Erythroblast (primary cell): ENCODE measurements at regions not wholly inside any gene's neighbourhood (a gene's known extent, or its start where the extent isn't known, plus 50 kb on each side); places are given as distances from the start of the nearest gene placed in this dataset.
"Not testable (repeated sequence)": the region's sequence is repeated elsewhere in the genome, so short reads cannot be mapped to it uniquely, and the experiment has no call there.

ENCODE experiments used
- DNase-seq, 2 experiments: peaks; one replicate each; lab custom pipeline; 2025; lab: John Stamatoyannopoulos, UW
- GATA1 ChIP-seq: IDR thresholded peaks from 2 replicates; pipeline ENCODE4 v1.6.1; 2011; ENCODE audit warnings: low read depth, mild to moderate bottlenecking, control low read depth, low read length, moderate library complexity
- POLR2A ChIP-seq: IDR thresholded peaks from 2 replicates; pipeline ENCODE4 v1.6.1; 2011; ENCODE audit warnings: mild to moderate bottlenecking, low read length

GRCh38 chr1:83343767-83344166 is 655.2 kb downstream of the TTLL7 start:
- not testable (repeated sequence) for DNase-seq

DNA sequence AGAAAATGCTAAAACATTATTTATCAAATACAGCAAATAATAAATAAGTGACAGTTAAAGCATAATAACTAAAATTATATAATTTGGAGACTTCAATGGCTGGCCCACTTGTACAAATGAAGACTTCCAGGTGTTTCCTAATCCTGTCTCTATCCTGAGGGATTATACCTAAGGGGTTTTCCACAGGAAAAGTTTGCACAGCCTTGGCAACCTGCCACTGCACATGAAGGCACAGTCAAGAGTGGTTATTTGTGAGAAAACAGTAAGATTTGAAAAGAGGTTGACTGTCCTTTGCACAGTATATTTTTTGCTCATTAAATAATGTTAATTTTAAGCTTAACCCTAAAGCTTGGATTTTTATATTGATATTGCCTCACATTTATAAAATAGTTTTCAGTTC is 655.9 kb downstream of the TTLL7 start:
- DNase-seq: not testable (repeated sequence)

- not testable (repeated sequence) for DNase-seq
Measured at GRCh38 chr1:83332308-83332707, 666.6 kb downstream of the TTLL7 start.

- no peak for DNase-seq
- TF ChIP-seq POLR2A (no peak), GATA1 (no peak)
Measured at GRCh38 chr1:83318366-83318765, 680.6 kb downstream of the TTLL7 start.

GRCh38 chr1:83315446-83315845 is 683.5 kb downstream of the TTLL7 start:
- not testable (repeated sequence) for DNase-seq

- not testable (repeated sequence) for DNase-seq
Measured at GRCh38 chr1:83310161-83310560, 688.8 kb downstream of the TTLL7 start.

GRCh38 chr1:83309035-83309434 is 689.9 kb downstream of the TTLL7 start:
- not testable (repeated sequence) for DNase-seq

- DNase-seq: not testable (repeated sequence)
Measured at GRCh38 chr1:83306811-83307210, 692.1 kb downstream of the TTLL7 start.

DNA sequence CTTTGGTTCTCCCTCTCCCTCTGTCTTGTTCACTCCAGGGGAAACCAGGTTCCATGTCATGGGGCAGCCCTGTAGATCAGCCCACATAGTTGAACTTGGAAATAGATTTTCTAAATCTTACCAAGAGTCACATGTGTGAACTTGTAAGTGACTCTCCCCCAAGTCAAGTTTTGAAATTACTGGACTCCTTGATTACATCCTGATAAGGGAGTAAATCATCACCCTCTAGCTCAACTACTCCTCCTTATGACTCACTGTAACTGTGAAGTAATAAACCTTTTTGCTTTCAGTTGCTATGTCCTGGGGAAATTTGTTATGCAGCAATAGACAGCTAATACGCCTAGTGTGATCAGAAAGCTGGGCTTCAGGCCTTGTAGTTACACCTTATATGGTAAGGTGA is 703.3 kb downstream of the TTLL7 start:
- not testable (repeated sequence) for DNase-seq

DNA sequence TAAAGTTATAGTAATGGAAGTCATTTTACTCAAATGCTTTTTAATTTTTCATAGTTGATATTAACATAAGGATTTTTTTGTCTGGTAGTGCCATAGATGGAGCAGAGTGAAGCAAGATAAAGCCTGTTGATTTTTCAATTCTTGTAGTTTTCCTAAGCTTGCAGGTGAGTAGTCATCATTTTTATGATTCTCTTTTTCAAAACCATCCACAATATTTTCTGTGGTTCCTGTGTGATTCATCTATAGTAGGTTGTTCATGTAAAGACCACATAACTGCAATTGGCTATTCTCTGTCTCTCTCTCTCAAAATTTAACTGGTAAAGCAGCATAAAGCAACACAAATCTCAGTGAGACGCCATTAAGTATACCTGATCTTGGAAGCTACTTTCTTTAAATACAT is 711.5 kb downstream of the TTLL7 start:
- DNase-seq: not testable (repeated sequence)

GRCh38 chr1:83274656-83275055 is 724.3 kb downstream of the TTLL7 start:
- DNase-seq: not testable (repeated sequence)

GRCh38 chr1:83272484-83272883 is 726.4 kb downstream of the TTLL7 start:
- DNase-seq: peak in 1 of 2 experiments; percentile 1

DNA sequence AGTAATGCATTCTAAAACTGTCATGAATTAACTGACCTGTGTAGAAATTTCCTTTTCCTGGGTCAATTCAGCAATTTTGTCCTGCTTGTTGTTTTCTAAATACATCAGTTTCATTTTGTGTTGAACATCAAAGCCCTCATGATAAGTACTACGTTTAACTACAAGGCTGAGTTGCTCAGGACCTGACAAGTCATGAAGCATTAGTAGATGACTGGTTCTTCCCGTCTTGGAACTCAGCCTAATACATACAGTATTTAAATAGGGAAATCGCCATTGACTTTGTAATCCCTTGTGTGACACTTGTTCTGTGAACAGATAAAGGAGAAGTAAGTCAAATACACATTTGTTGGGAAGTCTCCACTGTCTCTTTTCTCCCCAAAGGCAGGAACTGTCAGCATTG is 727.1 kb downstream of the TTLL7 start:
- DNase-seq: not testable (repeated sequence)

- not testable (repeated sequence) for DNase-seq
Measured at GRCh38 chr1:83270801-83271200, 728.1 kb downstream of the TTLL7 start.

DNA sequence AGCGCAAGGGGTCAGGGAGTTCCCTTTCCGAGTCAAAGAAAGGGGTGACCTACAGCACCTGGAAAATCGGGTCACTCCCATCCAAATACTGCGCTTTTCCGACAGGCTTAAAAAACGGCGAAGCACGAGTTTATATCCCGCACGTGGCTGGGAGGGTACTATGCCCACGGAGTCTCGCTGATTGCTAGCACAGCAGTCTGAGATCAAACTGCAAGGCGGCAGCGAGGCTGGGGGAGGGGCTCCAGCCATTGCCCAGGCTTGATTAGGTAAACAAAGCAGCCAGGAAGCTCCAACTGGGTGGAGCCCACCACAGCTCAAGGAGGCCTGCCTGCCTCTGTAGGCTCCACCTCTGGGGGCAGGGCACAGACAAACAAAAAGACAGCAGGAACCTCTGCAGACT is 735.1 kb downstream of the TTLL7 start:
- not testable (repeated sequence) for DNase-seq

GRCh38 chr1:83251687-83252086 is 747.2 kb downstream of the TTLL7 start:
- not testable (repeated sequence) for DNase-seq

- not testable (repeated sequence) for DNase-seq
Measured at GRCh38 chr1:83246780-83247179, 752.2 kb downstream of the TTLL7 start.

DNA sequence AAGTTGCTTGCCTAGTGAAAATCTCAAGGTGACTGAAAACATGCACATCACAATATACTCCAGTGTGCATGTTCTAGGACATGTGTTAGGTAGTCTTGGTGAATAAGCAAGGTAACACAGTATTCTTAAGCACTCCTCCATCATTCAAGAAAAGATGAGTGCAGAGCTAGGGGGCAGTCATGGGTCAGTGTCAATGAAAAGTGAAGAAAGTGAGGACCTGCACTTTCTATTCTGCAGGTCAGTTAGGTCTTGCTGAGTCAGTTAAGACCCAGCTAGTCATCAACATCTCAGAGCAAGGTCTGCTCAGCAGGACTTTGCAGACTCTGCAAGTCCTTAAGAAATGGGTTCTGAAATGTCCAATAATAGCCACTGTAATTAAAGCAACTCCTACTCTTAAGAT is 754.1 kb downstream of the TTLL7 start:
- not testable (repeated sequence) for DNase-seq

DNA sequence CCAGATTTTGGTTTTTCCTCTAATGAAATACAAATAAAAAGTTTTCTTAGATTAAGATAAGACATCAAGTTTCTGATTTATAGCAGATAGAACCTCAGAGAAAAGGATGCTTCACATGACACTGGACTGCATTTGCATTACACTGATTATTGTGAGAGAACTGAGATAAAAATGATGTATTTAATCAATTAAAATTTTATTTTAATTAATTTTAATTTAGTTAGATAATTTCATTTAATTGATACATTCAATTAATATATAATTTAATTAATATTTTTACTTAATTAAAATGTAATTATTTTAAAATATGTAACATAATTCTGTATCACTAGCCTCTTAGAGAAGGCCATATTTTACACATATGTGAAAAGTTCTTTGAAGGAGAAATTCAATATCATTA is 759.4 kb downstream of the TTLL7 start:
- DNase-seq: not testable (repeated sequence)

DNA sequence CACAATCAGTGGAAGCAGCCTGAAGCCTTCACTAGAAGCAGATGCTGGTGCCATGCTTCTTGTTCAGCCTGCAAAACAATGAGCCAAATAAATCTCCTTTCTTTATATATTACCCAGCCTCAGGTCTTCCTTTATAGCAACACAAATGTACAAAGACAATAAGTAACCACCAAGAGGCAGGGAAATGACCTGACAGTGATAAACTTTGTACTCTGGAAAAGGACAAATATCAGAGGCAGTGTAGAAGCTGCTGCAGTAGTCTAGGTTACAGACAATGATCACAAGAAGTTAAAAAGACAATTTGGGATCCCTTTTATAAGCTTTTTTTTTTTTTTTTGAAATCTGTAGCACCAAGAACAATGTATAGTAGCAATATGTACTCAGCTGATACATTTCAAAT is 760.3 kb downstream of the TTLL7 start:
- DNase-seq: not testable (repeated sequence)

- not testable (repeated sequence) for DNase-seq
Measured at GRCh38 chr1:83219788-83220187, 779.1 kb downstream of the TTLL7 start.

GRCh38 chr1:83218036-83218716 is 780.8 kb downstream of the TTLL7 start:
- DNase-seq: not testable (repeated sequence)

DNA sequence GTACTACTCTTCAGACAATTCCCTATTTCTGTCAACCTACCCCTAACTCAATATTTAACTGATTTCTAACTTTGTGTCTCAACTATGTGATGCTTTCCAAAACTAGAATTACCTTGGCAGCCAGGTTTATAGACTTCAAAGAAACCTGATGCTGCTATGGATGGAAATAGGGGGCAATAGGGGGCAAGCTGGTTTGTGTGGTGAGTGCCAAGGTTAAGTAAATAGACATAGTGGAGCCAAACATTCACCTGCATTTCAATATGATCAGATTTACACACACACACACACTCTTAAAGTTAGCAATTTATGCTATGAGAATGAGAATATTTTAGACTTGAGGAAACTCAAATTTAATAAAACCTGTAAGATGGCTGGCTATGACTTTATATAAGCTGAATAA is 784.6 kb downstream of the TTLL7 start:
- DNase-seq: not testable (repeated sequence)
